Transverse colon (tissue), 4 donors: ENCODE measurements at regions not wholly inside any gene's neighbourhood (a gene's known extent, or its start where the extent isn't known, plus 50 kb on each side); places are given as distances from the start of the nearest gene placed in this dataset.

ENCODE experiments used
- DNase-seq: peaks from one replicate; pipeline ENCODE4 v3.0.0-alpha.2; 2019
- H3K27ac ChIP-seq, 4 donors: fragments of 200-600 bp; sonication (generic); 2 replicates each; pipeline ENCODE4 v1.5.1; 2016 to 2018; ENCODE audit warnings: inconsistent platforms in 4 of 4
- H3K27me3 ChIP-seq: fragments of 200-600 bp; sonication (generic); 2 replicates; pipeline ENCODE4 v1.5.1; 2017; ENCODE audit warnings: inconsistent platforms
- H3K36me3 ChIP-seq, 4 donors: fragments of 200-600 bp; sonication (generic); 2 replicates each; pipeline ENCODE4 v1.5.1; 2017 to 2019; ENCODE audit warnings: inconsistent platforms in 4 of 4
- H3K4me1 ChIP-seq, 4 donors: fragments of 200-600 bp; sonication (generic); 2 replicates each; pipeline ENCODE4 v1.5.1; 2017 to 2020; ENCODE audit warnings: inconsistent platforms in 4 of 4
- H3K4me3 ChIP-seq, 4 donors: fragments of 200-600 bp; sonication (generic); 1 replicate in 1 of 4; 2 replicates in 3 of 4; pipeline versions ENCODE4 v1.5.1 to v1.6.1; 2017 to 2019; ENCODE audit warnings: inconsistent platforms in 4 of 4
- H3K9me3 ChIP-seq, 2 donors: fragments of 200-600 bp; sonication (generic); 2 replicates each; pipeline ENCODE4 v1.5.1; 2017 to 2019; ENCODE audit warnings: inconsistent platforms in 2 of 2
- CTCF ChIP-seq, 5 experiments: fragments of 200-600 bp in 3 of 5; fragments of 450-650 bp in 2 of 5; sonication (generic) in 3 of 5; IDR thresholded peaks; 1 replicate in 2 of 5; 2 replicates in 3 of 5; pipeline ENCODE4 v1.5.1; 2016 to 2017; ENCODE audit warnings: antibody characterized with exemption in 5 of 5, inconsistent platforms in 3 of 5, mild to moderate bottlenecking in 2 of 5, moderate library complexity in 1 of 5
- EP300 ChIP-seq: sonication (generic); formaldehyde crosslinking; IDR thresholded peaks from one replicate; pipeline ENCODE4 v1.6.1; 2017; ENCODE audit warnings: antibody characterized with exemption, low read depth
- POLR2A ChIP-seq: fragments of 450-650 bp; IDR thresholded peaks from one replicate; pipeline ENCODE4 v1.6.1; 2016; ENCODE audit warnings: antibody characterized with exemption, mild to moderate bottlenecking, moderate library complexity
- POLR2AphosphoS5 ChIP-seq, 3 donors: sonication (generic); formaldehyde crosslinking; IDR thresholded peaks; one replicate each; pipeline ENCODE4 v1.6.1; 2016; ENCODE audit warnings: antibody characterized with exemption in 3 of 3
- WGBS, 2 donors: methylation state at CpG; one replicate each; pipeline ENCODE4 v1.1.5; 2018; ENCODE audit warnings: low coverage in 1 of 2; 5-methylcytosine and 5-hydroxymethylcytosine counted together
- in situ Hi-C, 4 donors: fragments of 200-750 bp; cut with MboI; loops; one replicate each; pipeline versions ENCODE4 v1.15.0 to v1.15.1; 2017; ENCODE audit warnings: low sequenced_read_pairs in 3 of 4, low pct_ligation_motif_present in 1 of 4, low pct_unique_long_range_greater_than_20kb in 1 of 4
- intact Hi-C: fragments of 100-400 bp; cut with DNase I; formaldehyde crosslinking; loops from one replicate; pipeline ENCODE4 v1.15.1; 2023; ENCODE audit warnings: low total_unique reads

GRCh38 chr10:95125582-95125981, 56.3 kb upstream of the CYP2C8 start:
- Histone ChIP-seq H3K4me3 (no peak overlapping the region), H3K4me1 (no peaks in the 10 kb centered on the region), H3K9me3 (no peaks in the 10 kb centered on the region), H3K36me3 (no peaks in the 10 kb centered on the region), H3K27me3 (no peaks in the 10 kb centered on the region), H3K27ac (no peak overlapping the region)
- WGBS, 2 donors: 93% methylated on average over 1 of the region's 1 CpG; no CpG with 5 or more reads in 1 of the 2 donors
- in situ Hi-C loops: no loop called here
- no peak for DNase-seq
- TF ChIP-seq EP300: no peak
- intact Hi-C loops: no loop called here

GRCh38 chr10:95122736-95123135, 53.4 kb upstream of the CYP2C8 start:
- Histone ChIP-seq H3K4me3 (no peak overlapping the region), H3K27ac (no peak overlapping the region), H3K9me3 (peaks cover 5 to 6% of the 10 kb centered on the region in 2 donors), H3K4me1 (no peaks in the 10 kb centered on the region), H3K36me3 (no peaks in the 10 kb centered on the region), H3K27me3 (no peaks in the 10 kb centered on the region)
- DNase-seq: no peak
- WGBS, 2 donors: 78 to 93% methylated on average over 1 of the region's 1 CpG
- no peak for TF ChIP-seq POLR2AphosphoS5 (IDR thresholded peaks at IDR 0.05)
- no peak for TF ChIP-seq POLR2A
- no peak for TF ChIP-seq EP300
- TF ChIP-seq CTCF (IDR thresholded peaks at IDR 0.05): no peak
- in situ Hi-C loops (no loop called here), intact Hi-C loops (no loop called here)

- in situ Hi-C loops: no loop called here
- Histone ChIP-seq H3K4me1 (no peaks in the 10 kb centered on the region), H3K9me3 (peaks cover 5 to 6% of the 10 kb centered on the region in 2 donors), H3K27me3 (no peaks in the 10 kb centered on the region), H3K4me3 (no peak overlapping the region), H3K36me3 (no peaks in the 10 kb centered on the region), H3K27ac (no peak overlapping the region)
- intact Hi-C loops: no loop called here
- WGBS, 2 donors: 35% methylated on average over 2 of the region's 2 CpGs; no CpG with 5 or more reads in 1 of the 2 donors
- no peak for DNase-seq
- TF ChIP-seq POLR2A (no peak), CTCF (IDR thresholded peaks at IDR 0.05) (no peak), EP300 (no peak), POLR2AphosphoS5 (IDR thresholded peaks at IDR 0.05) (no peak)
Measured at GRCh38 chr10:95121904-95122303, 52.6 kb upstream of the CYP2C8 start.
